HUDEP-2 (cell line): ENCODE measurements at regions not wholly inside any gene's neighbourhood (a gene's known extent, or its start where the extent isn't known, plus 50 kb on each side); places are given as distances from the start of the nearest gene placed in this dataset.

Experiments
- DNase-seq, 76 experiments: peaks; one replicate each; lab custom pipeline; 2025; ENCODE audit not compliant: unreplicated experiment in 76 of 76; lab: John Stamatoyannopoulos, UW

DNA sequence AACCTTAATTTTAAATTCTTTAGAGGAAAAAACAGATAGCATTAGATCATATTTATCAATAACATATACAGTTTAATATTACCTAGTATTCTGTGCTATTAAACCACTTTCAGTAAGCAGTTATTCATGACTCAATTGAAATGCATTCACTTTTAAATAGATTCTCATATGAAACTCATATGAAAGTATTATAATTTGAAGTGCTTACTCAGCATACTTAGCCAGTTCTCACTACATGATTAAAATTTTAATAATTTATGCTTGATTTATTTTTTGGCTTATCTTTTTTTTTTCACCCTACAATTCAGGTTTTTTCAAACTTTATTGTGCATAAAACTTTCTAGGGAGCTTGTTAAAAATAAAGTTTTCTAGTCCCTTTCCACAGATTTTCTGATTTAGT is 694.9 kb upstream of the CDH9 start:
- DNase-seq, result no peak

DNA sequence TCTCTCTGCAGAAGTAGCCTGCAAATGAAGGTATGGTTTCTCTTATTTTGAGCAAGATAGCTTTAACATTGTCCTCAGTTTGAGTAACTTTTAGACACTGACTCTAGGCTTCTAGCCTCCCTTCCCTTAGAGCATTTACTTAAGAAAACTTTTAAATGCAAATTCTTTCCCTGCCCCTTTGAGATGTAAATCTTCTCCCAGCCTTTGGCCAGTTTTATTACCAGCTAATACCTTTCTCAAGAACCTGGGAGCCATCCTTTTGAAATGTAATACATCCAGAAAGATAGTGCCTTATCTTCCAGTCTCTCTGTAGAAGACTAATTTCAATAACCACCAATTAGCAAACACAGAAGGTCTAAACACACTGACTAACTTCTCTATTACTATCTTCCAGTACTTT is 688.9 kb upstream of the CDH9 start:
- no peak for DNase-seq

DNA sequence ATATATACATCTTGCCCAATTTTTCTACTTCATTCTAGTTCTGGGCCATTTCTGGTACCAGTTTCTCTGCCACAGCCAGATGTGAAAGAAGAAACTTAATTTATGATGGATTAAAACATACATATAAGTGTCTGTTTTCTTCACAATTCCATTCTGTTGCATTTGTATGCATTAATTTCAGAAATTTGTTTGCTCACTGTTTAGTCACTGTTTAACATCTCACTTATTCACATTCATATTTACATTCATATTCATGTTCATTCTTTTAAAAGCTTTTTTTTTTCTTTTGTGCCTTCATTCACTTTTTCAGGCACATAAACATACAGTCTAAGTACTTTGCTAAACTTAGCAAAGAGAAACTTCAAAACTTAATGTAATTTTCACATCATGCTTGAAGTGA is 684.0 kb upstream of the CDH9 start:
- no peak for DNase-seq

DNA sequence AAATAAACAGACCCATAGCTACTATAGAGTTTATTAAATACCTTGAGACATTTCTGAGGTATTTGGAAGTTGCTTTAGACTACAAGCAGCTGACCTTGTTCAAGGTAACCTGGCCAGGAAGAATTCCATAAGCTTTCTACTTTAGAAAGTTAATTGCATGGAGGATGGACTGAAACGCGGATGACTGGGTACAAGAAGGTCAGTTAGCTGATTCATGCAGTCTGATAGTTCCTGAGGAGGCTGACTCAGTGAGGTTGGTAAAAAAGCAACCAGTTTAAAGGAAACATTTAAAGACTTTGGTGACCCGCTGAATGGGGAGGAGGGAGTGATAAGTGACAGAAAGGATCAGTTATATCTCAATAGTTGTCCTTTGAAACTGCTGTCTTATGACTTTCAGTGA is 670.1 kb upstream of the CDH9 start:
- no peak for DNase-seq

DNA sequence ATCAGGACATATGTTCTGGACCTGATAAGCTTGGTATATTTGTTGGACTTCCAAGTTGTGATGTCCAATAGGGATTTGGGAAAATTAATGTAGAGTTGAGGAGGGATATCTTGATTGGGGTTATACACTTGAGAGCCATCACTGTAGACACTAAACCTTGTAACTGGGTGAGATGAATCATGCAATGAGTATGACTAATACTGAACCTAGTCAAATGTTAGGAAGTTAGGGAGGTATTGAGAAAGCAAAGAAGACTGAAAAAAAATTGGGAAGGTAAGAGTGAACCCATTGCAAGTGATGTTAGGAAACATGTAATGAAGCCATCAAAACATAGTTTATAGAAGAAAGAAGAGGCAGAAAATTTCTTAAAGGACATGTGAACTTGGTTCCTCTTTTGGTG is 668.4 kb upstream of the CDH9 start:
- DNase-seq, result no peak

DNA sequence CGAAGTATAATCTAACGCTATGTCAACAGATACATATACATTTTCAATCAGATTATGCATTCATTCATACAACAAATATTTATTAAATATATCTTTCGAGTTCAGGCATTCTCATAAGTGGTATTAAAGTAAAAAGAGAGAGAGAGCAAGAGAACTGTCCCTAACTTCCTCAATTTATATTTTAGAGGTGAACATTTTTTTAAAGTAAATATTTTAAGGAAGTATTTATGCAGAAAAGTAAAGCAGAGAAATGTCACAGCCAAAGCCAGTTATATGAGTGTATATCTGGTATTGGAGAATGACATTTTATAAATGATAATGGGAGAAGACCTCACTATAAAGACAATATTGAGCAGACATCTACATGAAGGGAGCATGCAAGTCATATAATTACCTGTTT is 667.3 kb upstream of the CDH9 start:
- DNase-seq, result no peak

DNA sequence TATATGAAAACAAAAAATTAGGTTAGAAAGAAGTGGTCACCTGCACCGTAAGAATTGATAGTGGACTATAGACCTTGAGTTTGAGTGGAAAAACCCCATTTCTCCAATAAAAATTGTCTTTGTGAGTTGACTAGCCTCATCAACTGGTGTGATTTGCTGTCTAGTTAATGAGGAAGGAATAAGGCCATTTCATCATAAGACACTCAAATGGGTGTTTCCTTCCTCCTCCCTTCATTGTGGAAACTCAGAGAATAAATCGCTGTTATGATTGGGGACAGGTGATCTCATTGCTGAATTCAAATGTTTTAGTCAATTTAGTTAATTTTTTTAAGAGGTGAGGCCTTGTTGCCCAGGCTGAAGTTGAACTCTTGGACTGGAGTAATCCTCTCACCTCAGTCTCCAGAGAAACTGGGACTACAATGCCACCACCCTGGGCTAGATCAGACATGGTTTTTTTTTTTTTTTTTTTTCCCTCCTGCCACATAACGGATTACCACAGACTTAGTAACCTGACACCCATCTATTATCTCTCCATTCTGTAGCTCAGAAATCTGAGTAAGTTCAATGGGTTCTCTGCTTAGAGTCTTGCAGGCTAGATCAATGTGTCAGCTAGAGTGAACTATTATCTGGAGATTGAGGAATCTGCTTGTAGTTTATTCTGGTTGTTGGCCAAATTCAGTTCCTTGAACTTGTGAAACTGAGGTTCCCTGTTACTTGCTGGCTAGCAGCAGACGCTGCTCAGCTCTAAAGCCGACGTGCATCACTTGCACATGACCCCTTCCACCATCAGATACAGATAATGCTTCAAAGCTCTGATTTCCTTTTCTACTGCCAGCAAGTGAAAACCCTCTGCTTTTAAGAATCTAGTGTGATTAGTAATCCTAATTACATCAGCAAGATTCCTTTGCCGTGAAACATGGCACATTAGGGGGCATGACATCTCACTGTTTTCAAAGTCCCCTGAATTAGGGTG is 663.8 kb upstream of the CDH9 start:
- DNase-seq, result no peak

DNA sequence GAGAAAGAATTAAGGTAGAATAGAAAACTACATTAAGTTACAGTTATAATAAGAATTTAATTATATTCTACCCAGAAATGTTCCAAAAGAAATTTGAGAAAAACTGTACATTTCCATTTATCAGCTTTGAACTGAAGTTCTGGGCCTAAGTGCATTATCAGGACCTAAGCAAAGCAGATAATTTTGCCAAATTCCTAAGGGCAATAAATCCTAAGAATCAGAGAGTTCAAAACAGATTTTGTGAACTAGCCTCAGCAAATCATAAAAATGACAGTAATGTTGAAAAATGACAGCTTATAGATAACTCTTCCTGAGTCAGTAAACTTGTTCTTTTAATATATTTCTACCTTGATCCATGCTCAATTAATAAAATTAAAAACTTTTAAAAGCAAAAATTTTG is 662.1 kb upstream of the CDH9 start:
- DNase-seq, result no peak

DNA sequence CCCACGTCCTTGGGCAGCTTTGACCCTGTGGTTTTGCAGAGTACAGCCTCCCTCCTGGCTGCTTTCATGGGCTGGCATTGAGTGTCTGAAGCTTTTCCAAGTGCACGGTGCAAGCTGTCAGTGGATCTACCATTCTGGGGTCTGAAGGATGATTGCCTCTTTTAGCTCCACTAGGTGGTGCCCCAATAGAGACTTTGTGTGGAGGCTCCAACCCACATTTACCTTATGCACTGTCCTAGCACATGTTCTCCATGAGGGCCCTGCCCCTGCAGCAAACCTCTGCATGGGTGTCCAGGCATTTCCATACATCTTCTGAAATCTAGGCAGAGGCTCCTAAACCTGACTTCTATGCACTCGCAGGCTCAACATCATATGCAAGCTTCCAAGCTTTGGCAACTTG is 644.2 kb upstream of the CDH9 start:
- no peak for DNase-seq

DNA sequence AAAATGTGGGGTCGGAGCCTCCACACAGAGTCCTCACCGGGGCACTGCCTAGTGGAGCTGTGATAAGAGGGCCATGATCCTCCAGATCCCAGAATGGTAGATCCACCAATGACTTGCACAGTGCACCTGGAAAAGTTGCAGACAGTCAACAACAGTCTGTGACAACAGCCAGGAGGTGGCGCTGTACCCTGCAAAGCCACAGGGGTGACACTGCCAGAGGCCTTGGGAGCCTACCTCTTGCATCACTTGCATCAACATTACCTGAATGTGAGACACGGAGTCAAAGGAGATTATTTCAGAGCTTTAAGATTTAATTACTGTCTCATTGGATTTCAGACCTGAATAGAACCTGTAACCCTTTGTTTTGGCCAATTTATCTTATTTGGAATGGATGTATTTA is 614.1 kb upstream of the CDH9 start:
- no peak for DNase-seq

DNA sequence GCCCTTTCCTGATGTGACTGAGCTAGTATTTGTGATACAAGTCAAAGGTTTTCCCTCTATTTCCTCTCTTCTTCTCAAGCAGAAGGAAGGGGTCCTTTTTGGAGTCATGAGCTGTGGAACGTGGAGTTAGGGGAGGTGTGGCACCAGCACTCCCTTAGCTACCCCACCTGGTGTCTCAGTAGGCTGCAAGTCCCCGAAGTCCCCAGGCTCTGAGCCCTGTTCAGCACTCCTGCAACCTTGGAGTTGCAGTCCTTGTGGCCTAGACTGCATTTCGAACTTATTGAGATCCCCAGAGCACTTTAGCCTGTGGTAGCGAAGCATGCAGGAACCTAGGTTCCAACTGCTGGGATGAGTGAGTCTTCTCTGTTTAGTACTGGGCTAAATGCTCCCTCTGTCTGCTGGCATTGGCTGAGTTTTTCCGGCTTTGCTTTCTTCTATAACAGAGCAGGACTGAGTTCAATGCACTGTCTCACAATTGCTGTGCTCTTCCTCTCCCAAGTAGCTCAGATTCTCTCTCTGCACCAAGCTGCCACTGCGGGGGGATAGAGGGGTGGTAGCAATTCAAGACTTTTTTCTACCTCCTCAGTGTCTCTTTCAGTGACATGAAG is 600.7 kb upstream of the CDH9 start:
- DNase-seq, result no peak

DNA sequence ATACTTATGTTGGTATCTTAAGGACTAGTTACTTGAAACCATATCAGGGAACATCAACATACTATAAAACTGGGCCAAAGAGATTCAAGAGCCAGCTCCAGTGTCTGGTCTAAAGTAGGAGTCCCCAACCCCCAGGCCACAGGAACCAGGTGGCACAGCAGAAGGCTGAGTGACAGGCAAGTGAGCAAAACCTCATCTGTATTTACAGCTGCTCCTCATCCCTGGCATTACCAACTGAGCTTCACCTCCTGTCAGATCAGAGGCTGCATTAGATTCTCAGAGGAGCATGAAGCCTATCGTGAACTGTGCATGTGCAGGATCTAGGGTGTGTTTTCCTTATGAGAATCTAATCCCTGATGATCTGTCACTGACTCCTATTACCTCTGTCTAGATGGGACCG is 581.6 kb upstream of the CDH9 start:
- no peak for DNase-seq

DNA sequence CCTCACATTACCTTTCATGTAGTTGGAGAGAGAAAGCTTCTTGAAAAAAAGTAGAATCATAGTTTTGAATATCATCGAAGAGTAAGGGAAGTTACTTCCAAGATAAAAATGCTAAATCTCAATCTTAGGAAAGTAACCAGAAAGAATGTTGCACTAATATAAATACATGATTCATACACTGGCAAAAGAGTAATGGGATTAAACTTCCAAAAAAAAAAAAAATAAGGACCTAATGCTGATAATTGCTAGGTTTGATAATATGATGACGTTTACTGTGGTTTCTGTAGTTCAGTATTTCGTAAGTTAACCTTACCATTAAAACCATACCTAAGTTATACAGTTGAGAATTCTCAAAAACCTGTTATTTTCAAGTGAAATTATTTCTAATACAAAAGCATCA is 573.8 kb upstream of the CDH9 start:
- DNase-seq, result no peak

DNA sequence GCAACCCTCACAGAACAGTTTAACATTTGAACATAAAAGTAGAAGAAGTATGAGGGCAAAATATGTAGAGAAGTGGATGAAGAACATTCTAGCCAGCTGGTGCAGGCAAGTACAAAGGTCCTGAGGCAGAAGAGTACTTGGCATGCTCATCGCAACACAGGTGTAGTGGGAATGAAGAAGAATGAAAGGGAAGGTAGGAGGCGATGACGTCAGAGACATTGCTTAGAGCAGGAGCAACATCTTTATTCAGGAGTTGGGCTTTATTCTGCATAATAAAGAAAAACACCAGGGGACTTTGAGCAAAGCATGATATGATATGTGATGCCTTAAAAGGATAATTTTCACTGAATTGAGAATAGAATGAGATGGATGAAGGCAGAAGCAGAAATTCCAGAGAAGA is 570.6 kb upstream of the CDH9 start:
- DNase-seq, result no peak

DNA sequence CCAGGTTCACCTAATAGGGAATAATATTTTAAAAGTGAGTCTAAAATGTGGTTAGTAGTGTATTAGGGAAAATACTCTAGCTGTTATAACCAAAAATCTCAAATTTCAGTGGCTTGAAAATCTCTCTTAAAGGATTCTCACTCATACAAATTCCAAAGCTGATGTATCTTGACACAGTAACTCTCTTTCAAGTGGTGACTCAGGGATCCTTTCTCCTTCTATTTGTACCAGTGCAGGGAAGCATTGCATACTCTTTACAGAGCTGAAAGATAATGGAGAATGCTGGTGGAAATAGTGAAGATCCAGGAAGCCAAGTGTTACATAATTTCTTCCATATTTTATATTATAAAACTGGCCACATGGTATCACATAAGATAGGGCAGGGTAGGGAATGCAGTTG is 560.2 kb upstream of the CDH9 start:
- no peak for DNase-seq

DNA sequence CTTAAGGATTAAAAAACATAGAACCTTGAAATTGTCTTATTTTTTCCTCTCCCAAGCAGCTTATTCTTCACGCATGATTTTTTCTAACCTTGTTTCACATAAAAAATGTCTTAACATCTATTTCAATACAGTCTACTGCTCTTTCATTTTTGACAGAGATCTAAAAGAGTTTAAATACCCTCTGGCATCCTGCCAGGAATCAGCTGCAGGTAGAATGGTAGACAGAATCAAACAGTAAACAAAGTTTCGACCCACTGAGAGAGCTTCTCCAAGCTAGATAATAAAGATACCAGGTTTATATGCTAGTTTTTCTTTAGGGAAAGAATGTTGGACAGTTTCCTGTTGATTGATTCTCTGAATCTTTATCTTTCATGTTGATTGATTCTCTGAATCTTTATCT is 555.8 kb upstream of the CDH9 start:
- no peak for DNase-seq

DNA sequence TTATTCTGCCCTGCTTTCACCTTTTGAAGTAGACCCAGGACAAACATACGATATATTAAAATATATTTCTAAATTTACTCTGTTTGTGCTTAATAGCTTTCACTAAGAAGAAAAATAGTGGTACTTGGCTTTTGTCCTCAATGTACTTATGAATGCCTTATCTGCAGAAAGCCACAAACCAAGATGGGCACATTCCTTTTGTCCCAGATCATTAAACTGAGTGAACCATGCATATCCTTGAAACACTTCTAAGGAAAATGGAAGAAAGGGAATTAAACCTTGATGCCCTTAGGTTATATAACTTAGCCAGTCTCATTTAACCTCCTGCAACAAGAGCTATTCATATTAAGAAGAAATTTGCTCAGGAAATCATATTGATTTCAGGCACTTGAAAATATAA is 553.8 kb upstream of the CDH9 start:
- DNase-seq, result no peak

DNA sequence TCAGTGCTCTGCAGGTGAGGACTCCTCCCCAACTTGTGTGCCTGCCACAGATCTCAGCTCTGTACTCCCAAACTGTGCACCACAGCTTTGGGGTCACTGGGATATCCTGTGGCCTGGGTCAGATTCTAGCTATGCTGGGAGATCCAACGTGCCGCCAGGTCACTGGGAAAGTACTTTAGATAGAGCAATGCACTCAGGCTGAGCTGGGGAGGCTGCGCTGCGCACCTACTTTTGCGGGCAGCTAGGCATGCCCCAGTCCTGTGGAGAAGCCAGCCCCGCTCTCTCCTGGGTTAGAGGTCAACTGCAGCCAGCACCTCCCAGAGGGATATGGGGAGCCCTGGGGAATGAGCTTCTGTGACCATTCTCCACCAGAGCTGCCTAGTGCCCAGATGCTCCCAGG is 552.1 kb upstream of the CDH9 start:
- DNase-seq, result no peak

DNA sequence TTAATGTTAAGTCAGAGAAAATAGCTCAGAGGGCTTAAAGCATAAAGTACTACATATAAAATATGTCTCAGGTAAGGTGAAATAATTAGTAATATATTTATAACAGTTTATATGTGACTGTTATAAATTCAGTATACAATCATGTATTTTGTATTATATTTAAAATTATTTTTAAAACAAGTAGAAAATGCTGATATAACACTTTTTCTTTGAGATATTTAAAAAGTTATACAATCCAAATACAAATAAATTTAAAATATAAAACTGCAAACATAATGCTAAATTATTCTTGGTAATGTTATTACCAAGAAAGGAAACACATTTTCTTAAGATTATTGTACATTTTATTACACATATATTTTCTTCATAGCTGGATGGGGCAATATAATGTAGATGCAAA is 539.9 kb upstream of the CDH9 start:
- DNase-seq, result no peak

DNA sequence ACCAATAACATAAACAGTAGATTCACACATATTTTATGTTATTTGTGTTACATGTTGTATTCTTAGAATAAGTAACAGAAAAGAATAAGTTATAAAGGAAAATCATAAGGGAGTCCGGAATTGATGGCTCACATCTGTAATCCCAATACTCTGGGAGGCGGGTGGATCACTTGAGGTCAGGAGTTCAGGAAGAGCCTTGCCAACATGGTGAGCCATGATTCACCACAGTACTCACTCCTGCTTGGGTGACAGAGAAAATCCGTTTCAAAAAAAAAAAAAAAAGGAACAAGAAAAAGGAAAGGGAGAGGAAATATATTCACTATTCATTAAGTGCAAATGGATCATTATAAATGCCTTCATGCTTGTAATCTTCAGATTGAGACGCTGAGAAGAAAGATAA is 533.3 kb upstream of the CDH9 start:
- DNase-seq, result no peak

DNA sequence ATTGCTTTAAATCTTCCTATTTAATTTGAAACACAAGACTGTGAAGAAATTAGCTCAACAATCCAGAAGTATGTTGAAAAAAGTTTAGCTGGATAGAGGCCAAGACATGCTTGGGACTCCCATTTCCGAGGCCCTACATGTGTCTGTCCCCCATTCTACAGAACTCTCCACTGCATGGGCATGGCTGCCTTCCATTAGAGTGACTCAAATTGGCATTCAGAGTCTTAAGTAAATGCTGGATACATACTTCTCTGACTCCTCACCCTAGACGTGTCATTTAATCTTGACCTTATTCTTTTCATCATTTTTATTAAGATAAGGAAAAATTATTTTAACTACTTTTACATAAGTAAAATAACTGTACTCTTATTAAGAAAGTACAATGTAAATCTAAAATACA is 530.4 kb upstream of the CDH9 start:
- no peak for DNase-seq

DNA sequence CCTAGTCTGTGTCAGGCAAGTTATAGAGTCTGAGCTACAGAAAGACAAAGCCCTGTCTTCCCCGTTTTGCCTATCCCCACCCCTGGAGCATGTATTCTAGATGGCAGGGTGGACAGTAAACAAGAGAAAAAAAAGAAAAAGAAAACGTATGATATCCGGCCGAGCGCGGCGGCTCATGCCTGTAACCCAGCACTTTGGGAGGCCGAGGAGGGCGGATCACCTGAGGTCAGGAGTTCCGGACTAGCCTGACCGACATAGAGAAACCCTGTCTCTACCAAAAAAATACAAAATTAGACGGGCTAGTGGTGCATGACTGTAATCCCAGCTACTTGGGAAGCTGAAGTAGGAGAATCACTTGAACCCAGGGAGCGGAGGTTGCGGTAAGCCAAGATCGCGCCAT is 523.0 kb upstream of the CDH9 start:
- DNase-seq, result no peak
